ENCODE measurements at regions not wholly inside any gene's neighbourhood (a gene's known extent, or its start where the extent isn't known, plus 50 kb on each side); places are given as distances from the start of the nearest gene placed in this dataset.

DNA sequence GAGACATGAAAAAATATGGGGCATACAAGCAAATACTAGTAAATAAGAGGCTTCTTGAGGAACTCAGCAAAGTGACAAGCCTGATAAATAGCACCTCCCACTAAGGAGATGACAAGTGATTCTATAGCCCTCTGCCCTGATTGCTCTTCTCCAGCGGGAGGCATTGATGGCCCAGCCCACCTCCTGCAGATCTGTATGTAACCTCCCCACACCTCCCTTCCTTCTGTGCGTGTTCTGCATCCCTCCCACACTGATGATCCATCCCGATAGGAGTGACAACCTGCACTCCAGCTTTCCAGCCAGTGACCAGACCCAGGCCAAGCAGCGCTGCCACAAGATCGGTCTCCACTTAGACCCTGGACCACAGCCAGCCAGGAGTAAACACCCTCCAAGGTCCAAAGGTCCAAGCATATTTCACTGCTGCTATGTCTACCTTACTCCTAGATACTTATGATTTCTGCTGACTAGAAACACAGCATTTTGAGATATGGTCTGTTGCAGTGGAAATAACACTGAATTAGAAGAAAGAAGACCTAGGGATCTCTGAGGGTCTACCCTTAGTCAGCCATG lies 176.1 kb downstream of the BRINP2 start:
- TF ChIP-seq POLR2A (IDR thresholded peaks at IDR 0.05), result no peak
- no peak for TF ChIP-seq POLR2AphosphoS5 (IDR thresholded peaks at IDR 0.05)
- TF ChIP-seq, protein P1, sequence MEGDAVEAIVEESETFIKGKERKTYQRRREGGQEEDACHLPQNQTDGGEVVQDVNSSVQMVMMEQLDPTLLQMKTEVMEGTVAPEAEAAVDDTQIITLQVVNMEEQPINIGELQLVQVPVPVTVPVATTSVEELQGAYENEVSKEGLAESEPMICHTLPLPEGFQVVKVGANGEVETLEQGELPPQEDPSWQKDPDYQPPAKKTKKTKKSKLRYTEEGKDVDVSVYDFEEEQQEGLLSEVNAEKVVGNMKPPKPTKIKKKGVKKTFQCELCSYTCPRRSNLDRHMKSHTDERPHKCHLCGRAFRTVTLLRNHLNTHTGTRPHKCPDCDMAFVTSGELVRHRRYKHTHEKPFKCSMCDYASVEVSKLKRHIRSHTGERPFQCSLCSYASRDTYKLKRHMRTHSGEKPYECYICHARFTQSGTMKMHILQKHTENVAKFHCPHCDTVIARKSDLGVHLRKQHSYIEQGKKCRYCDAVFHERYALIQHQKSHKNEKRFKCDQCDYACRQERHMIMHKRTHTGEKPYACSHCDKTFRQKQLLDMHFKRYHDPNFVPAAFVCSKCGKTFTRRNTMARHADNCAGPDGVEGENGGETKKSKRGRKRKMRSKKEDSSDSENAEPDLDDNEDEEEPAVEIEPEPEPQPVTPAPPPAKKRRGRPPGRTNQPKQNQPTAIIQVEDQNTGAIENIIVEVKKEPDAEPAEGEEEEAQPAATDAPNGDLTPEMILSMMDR (IDR thresholded peaks at IDR 0.05), result no peak
